H1 (cell line): ENCODE measurements at regions not wholly inside any gene's neighbourhood (a gene's known extent, or its start where the extent isn't known, plus 50 kb on each side); places are given as distances from the start of the nearest gene placed in this dataset.

Source experiments
- CTCF ChIA-PET: fragments of 300-600 bp; sonication (Branson Sonifier 250); formaldehyde crosslinking; loops from one replicate; lab custom pipeline; 2021; ENCODE audit not compliant: partially characterized antibody; lab: Charles Lee
- POLR2A ChIA-PET: fragments of 300-600 bp; sonication (Branson Sonifier 250); formaldehyde crosslinking; loops from one replicate; lab custom pipeline; 2021; ENCODE audit warnings: inconsistent platforms; ENCODE audit not compliant: partially characterized antibody; lab: Charles Lee
- DNase-seq, 2 experiments: peaks; one replicate each; pipeline versions ENCODE4 v3.0.0 to v3.0.0-alpha.2; 2010 to 2022; ENCODE audit warnings: low spot score in 2 of 2, low read depth in 1 of 2, mixed read lengths in 1 of 2
- FAIRE-seq: peaks from 2 replicates; lab custom pipeline; 2011; peaks lifted over from hg19 to GRCh38; lab: Jason Lieb, UNC
- H2AFZ ChIP-seq: 2 replicates; pipeline ENCODE4 v1.8.1; 2012; ENCODE audit warnings: low read length, inconsistent platforms
- H2AK5ac ChIP-seq: 2 replicates; pipeline ENCODE4 v1.6.1; 2013; ENCODE audit warnings: low read depth, low read length
- H2BK120ac ChIP-seq: replicated peaks from 2 replicates; pipeline ENCODE3; 2013; ENCODE audit warnings: low read depth, low read length, inconsistent platforms
- H2BK12ac ChIP-seq: 2 replicates; pipeline ENCODE4 v1.6.1; 2013; ENCODE audit warnings: low read depth, low read length
- H2BK15ac ChIP-seq: 2 replicates; pipeline ENCODE4 v1.6.1; 2013; ENCODE audit warnings: low read length
- H2BK20ac ChIP-seq: 2 replicates; pipeline ENCODE4 v1.6.1; 2013; ENCODE audit warnings: low read length
- H2BK5ac ChIP-seq: 2 replicates; pipeline ENCODE4 v1.6.1; 2013; ENCODE audit warnings: low read depth, low read length
- H3K14ac ChIP-seq: 2 replicates; pipeline ENCODE4 v1.6.1; 2013; ENCODE audit warnings: inconsistent platforms; ENCODE audit not compliant: insufficient read length
- H3K18ac ChIP-seq: 2 replicates; pipeline ENCODE4 v1.6.1; 2013; ENCODE audit warnings: low read length; ENCODE audit errors: extremely low read depth
- H3K23ac ChIP-seq: 2 replicates; pipeline ENCODE4 v1.6.1; 2013; ENCODE audit warnings: inconsistent platforms; ENCODE audit not compliant: insufficient read length
- H3K23me2 ChIP-seq: 2 replicates; pipeline ENCODE4 v1.6.1; 2013; ENCODE audit warnings: low read depth, low read length
- H3K27ac ChIP-seq: 2 replicates; pipeline ENCODE4 v1.6.1; 2011; ENCODE audit warnings: low read depth, low read length, inconsistent platforms
- H3K27me3 ChIP-seq, 4 experiments: replicated peaks in 1 of 4; 1 replicate in 1 of 4; 2 replicates in 3 of 4; pipeline versions ENCODE4 v1.6.1 to v1.8.1; 2011 to 2013; ENCODE audit warnings: low read length in 3 of 4, mild to moderate bottlenecking in 3 of 4, inconsistent platforms in 2 of 4, mixed read lengths in 2 of 4, moderate library complexity in 1 of 4; ENCODE audit not compliant: control insufficient read depth in 3 of 4, insufficient read depth in 3 of 4; ENCODE audit errors: extremely low read depth in 1 of 4
- H3K36me3 ChIP-seq, 4 experiments: 2 replicates each; pipeline versions ENCODE4 v1.6.1 to v1.8.1; 2011 to 2013; ENCODE audit warnings: mild to moderate bottlenecking in 4 of 4, low read length in 3 of 4, moderate library complexity in 2 of 4, control low read depth in 1 of 4, inconsistent platforms in 1 of 4; ENCODE audit not compliant: insufficient read depth in 4 of 4, control insufficient read depth in 2 of 4
- H3K4ac ChIP-seq: replicated peaks from 2 replicates; pipeline ENCODE3; 2013; ENCODE audit warnings: low read length, low read depth, mixed read lengths, inconsistent platforms; ENCODE audit not compliant: insufficient read length
- H3K4me1 ChIP-seq, 4 experiments: replicated peaks in 1 of 4; 1 replicate in 1 of 4; 2 replicates in 3 of 4; pipeline versions ENCODE4 v1.6.1 to v1.8.1; 2011 to 2013; ENCODE audit warnings: low read length in 3 of 4, inconsistent platforms in 2 of 4, mixed read lengths in 1 of 4; ENCODE audit not compliant: insufficient read depth in 4 of 4, control insufficient read depth in 3 of 4
- H3K4me2 ChIP-seq, 2 experiments: 2 replicates each; pipeline versions ENCODE4 v1.6.1 to v1.8.1; 2011 to 2013; ENCODE audit warnings: low read depth in 2 of 2, low read length in 2 of 2, control low read depth in 1 of 2, inconsistent platforms in 1 of 2, mild to moderate bottlenecking in 1 of 2; ENCODE audit not compliant: insufficient read depth in 1 of 2
- H3K4me3 ChIP-seq, 4 experiments: fragments of 200-600, 300-600 bp in 1 of 4; sonication (generic), shearing (Covaris generic), sonication (Bioruptor Twin) in 1 of 4; 2 replicates each; pipeline versions ENCODE4 v1.5.1 to v1.8.1; 2011 to 2016; ENCODE audit warnings: low read length in 4 of 4, low read depth in 3 of 4, control low read depth in 2 of 4, inconsistent platforms in 2 of 4, mild to moderate bottlenecking in 2 of 4, mixed read lengths in 1 of 4, moderate library complexity in 1 of 4; ENCODE audit not compliant: insufficient read depth in 2 of 4; ENCODE audit errors: extremely low read depth in 1 of 4
- H3K56ac ChIP-seq: replicated peaks from 2 replicates; pipeline ENCODE3; 2013; ENCODE audit warnings: low read depth, mild to moderate bottlenecking, mixed read lengths, low read length, inconsistent platforms; ENCODE audit not compliant: insufficient read length
- H3K79me1 ChIP-seq: 2 replicates; pipeline ENCODE4 v1.6.1; 2013; ENCODE audit warnings: low read depth, low read length, control low read depth
- H3K79me2 ChIP-seq, 2 experiments: 2 replicates each; pipeline versions ENCODE4 v1.6.1 to v1.8.1; 2012 to 2013; ENCODE audit warnings: low read length in 2 of 2, mild to moderate bottlenecking in 2 of 2, inconsistent platforms in 1 of 2; ENCODE audit not compliant: insufficient read depth in 2 of 2, control insufficient read depth in 1 of 2
- H3K9ac ChIP-seq, 4 experiments: replicated peaks in 1 of 4; 1 replicate in 1 of 4; 2 replicates in 3 of 4; pipeline versions ENCODE4 v1.6.1 to v1.8.1; 2011 to 2013; ENCODE audit warnings: low read depth in 3 of 4, low read length in 3 of 4, control low read depth in 2 of 4, mild to moderate bottlenecking in 2 of 4, moderate library complexity in 2 of 4, inconsistent platforms in 1 of 4; ENCODE audit errors: extremely low read depth in 1 of 4
- H3K9me3 ChIP-seq, 2 experiments: 2 replicates each; pipeline versions ENCODE4 v1.6.1 to v1.8.1; 2012 to 2013; ENCODE audit warnings: mild to moderate bottlenecking in 2 of 2, moderate library complexity in 2 of 2, control low read depth in 1 of 2, inconsistent platforms in 1 of 2, low read depth in 1 of 2, low read length in 1 of 2, mixed read lengths in 1 of 2; ENCODE audit not compliant: insufficient read depth in 2 of 2
- H4K20me1 ChIP-seq, 2 experiments: replicated peaks in 1 of 2; 2 replicates each; pipeline versions ENCODE3 to v1.8.1; 2011 to 2013; ENCODE audit warnings: inconsistent platforms in 2 of 2, low read length in 2 of 2, mild to moderate bottlenecking in 1 of 2; ENCODE audit not compliant: insufficient read depth in 2 of 2, control insufficient read depth in 1 of 2
- H4K5ac ChIP-seq: 2 replicates; pipeline ENCODE4 v1.6.1; 2013; ENCODE audit warnings: low read length, low read depth, mixed read lengths, inconsistent platforms; ENCODE audit not compliant: insufficient read length
- H4K8ac ChIP-seq: 2 replicates; pipeline ENCODE4 v1.8.0; 2013; ENCODE audit warnings: mild to moderate bottlenecking, moderate library complexity, low read length, inconsistent platforms; ENCODE audit not compliant: insufficient read depth; ENCODE audit errors: extremely low read depth
- H4K91ac ChIP-seq: replicated peaks from 2 replicates; pipeline ENCODE3; 2013; ENCODE audit warnings: low read length, mixed read lengths, inconsistent platforms; ENCODE audit not compliant: insufficient read length
- CTBP2 ChIP-seq: IDR thresholded peaks from 2 replicates; pipeline ENCODE4 v1.7.0; 2011; ENCODE audit warnings: borderline replicate concordance, mild to moderate bottlenecking, moderate library complexity, mixed read lengths, low read length; ENCODE audit not compliant: insufficient read depth, insufficient read length
- E2F6 ChIP-seq: IDR thresholded peaks from 2 replicates; pipeline ENCODE4 v1.6.1; 2012; ENCODE audit warnings: inconsistent platforms
- JUN ChIP-seq: IDR thresholded peaks from 2 replicates; pipeline ENCODE4 v1.6.1; 2011; ENCODE audit warnings: low read depth, mild to moderate bottlenecking, improper control_type of control experiment, low read length
- TCF12 ChIP-seq: IDR thresholded peaks from 2 replicates; pipeline ENCODE4 v1.6.1; 2011; ENCODE audit warnings: low read depth, mild to moderate bottlenecking, low read length
- WGBS, 2 experiments: shearing (Covaris generic) in 1 of 2; methylation state at CpG; one replicate each; pipeline versions ENCODE4 v1.1.6 to v1.1.7; 2013 to 2015; ENCODE audit warnings: low lambda C conversion rate in 2 of 2, mixed read lengths in 2 of 2, inconsistent platforms in 1 of 2, low coverage in 1 of 2, missing lambda C conversion rate in 1 of 2; ENCODE audit not compliant: insufficient replicate concordance in 2 of 2, insufficient coverage in 1 of 2, insufficient read length in 1 of 2; ENCODE audit errors: extremely low coverage in 1 of 2, missing lambda C conversion rate in 1 of 2; 5-methylcytosine and 5-hydroxymethylcytosine counted together

DNA sequence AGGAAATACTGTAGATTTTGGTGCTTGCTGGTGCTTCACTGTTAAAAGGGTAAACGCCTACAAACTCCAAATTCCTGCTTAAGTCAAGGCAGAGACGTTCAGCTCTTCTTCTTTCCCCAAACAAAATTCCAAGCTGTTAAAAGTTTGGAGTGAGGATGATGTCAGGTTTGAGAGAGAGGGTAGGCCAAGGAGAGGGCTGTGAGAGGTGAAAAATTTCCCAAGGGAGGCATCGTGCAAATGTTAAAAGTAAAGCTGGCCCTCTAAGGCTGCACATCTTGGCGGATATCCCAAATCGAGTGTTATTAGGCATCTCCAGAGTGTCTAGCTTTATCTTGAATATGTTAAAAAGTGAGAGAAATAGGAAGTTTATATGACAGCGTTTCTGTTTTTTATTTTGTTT, 651.8 kb downstream of the QKI start:
- no peak overlapping the region for H4K8ac ChIP-seq
- H3K4ac ChIP-seq, result no peak overlapping the region
- no peak for FAIRE-seq
- no peak overlapping the region for H3K18ac ChIP-seq
- no peak overlapping the region for H2BK20ac ChIP-seq
- H4K20me1 ChIP-seq, result no peaks in the 10 kb centered on the region
- H3K23ac ChIP-seq, result no peak overlapping the region
- no peak overlapping the region for H3K27ac ChIP-seq
- no peak overlapping the region for H3K9ac ChIP-seq
- WGBS, 2 experiments, result 74 to 100% methylated on average over 1 to 6 of the region's 6 CpGs
- TF ChIP-seq TCF12 (no peak), E2F6 (no peak), CTBP2 (no peak), JUN (no peak)
- DNase-seq, result no peak
- no peaks in the 10 kb centered on the region for H3K9me3 ChIP-seq
- H3K79me1 ChIP-seq, result no peaks in the 10 kb centered on the region
- H3K79me2 ChIP-seq, result no peaks in the 10 kb centered on the region
- H3K56ac ChIP-seq, result no peak overlapping the region
- no peak overlapping the region for H3K4me2 ChIP-seq
- H2BK5ac ChIP-seq, result no peak overlapping the region
- H4K5ac ChIP-seq, result no peak overlapping the region
- no peaks in the 10 kb centered on the region for H3K27me3 ChIP-seq
- no peak overlapping the region for H3K4me3 ChIP-seq
- no peaks in the 10 kb centered on the region for H3K23me2 ChIP-seq
- no peaks in the 10 kb centered on the region for H3K4me1 ChIP-seq
- ChIA-PET POLR2A (no interaction called here), CTCF (interaction anchor here (0.6 to 1.0 kb wide), 3 partner anchors 352 to 663 kb away, joined by 3 read pairs; no protein-coding TSS in a partner anchor)
- H3K14ac ChIP-seq, result no peak overlapping the region
- H2AFZ ChIP-seq, result no peak overlapping the region
- H4K91ac ChIP-seq, result no peak overlapping the region
- H2BK120ac ChIP-seq, result no peak overlapping the region
- no peaks in the 10 kb centered on the region for H3K36me3 ChIP-seq
- no peak overlapping the region for H2BK12ac ChIP-seq
- no peak overlapping the region for H2BK15ac ChIP-seq
- no peak overlapping the region for H2AK5ac ChIP-seq
